ENCODE measurements at regions not wholly inside any gene's neighbourhood (a gene's known extent, or its start where the extent isn't known, plus 50 kb on each side); places are given as distances from the start of the nearest gene placed in this dataset.

DNA sequence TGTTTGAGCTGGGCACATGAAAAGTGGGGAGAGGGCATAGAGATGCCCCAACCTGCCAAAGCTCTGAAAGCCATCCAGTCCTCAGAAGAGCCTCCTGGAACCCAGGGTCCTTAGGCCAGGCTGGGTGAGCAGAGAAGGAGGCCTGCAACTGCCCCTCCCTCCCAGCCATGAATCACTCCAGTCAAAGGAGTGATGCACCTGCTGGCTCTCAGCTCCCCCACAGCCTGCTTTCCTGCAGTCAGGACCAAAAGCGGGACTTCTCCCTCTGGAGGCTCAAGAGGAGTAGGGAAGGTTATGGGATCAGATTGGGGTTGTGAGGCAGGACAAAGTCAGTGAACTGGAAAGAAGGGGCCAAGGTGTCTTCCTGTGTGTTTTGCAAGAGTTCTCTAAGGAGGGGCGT, 145.6 kb downstream of the TMEM132E start:
- TF ChIP-seq, protein P1, sequence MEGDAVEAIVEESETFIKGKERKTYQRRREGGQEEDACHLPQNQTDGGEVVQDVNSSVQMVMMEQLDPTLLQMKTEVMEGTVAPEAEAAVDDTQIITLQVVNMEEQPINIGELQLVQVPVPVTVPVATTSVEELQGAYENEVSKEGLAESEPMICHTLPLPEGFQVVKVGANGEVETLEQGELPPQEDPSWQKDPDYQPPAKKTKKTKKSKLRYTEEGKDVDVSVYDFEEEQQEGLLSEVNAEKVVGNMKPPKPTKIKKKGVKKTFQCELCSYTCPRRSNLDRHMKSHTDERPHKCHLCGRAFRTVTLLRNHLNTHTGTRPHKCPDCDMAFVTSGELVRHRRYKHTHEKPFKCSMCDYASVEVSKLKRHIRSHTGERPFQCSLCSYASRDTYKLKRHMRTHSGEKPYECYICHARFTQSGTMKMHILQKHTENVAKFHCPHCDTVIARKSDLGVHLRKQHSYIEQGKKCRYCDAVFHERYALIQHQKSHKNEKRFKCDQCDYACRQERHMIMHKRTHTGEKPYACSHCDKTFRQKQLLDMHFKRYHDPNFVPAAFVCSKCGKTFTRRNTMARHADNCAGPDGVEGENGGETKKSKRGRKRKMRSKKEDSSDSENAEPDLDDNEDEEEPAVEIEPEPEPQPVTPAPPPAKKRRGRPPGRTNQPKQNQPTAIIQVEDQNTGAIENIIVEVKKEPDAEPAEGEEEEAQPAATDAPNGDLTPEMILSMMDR (conservative IDR thresholded peaks at IDR 0.05; ENCODE audit: low read depth, low read length): no peak
- TF ChIP-seq EZH2 (IDR thresholded peaks at IDR 0.05; ENCODE audit: low read length, unreplicated experiment): no peak
- no peak for TF ChIP-seq EZH2phosphoT487 (IDR thresholded peaks at IDR 0.05; ENCODE audit: borderline replicate concordance, low read length)

Data from PC-3 (cell line).